ENCODE measurements at regions not wholly inside any gene's neighbourhood (a gene's known extent, or its start where the extent isn't known, plus 50 kb on each side); places are given as distances from the start of the nearest gene placed in this dataset.

DNA sequence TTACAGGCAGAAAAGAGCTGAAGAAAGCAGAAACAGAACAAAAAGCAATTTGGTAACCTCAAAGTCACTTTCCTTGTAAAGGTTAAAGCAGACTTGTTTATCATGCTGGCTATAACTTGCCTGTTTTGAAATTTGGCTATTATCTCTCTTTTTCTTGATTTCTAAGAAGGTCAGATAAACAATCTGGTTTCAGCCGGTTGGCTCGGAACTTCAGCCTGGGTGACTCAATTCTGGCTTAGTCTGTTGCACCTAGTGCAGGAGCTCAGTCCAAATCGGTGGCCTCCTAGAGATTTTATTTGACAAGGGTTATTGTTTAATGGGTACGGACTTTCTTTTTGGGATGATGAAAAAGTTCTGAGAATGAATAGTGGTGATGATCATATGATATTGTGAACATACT, 367.1 kb upstream of the B3GAT1 start:
- no peak for DNase-seq
- Histone ChIP-seq H3K4me1 (ENCODE audit: insufficient read depth) (no peaks in the 10 kb centered on the region), H3K4me3 (no peak overlapping the region), H3K36me3 (no peaks in the 10 kb centered on the region), H3K27me3 (no peaks in the 10 kb centered on the region), H3K9me3 (no peaks in the 10 kb centered on the region), H3K27ac (no peak overlapping the region)
- WGBS, 3 donors, result 42 to 70% (median 58%) methylated on average over 4 of the region's 4 CpGs
- intact Hi-C loops (cut with DNase I), result no loop called here
- no peak for TF ChIP-seq CTCF (IDR thresholded peaks at IDR 0.05)
- TF ChIP-seq POLR2A (IDR thresholded peaks at IDR 0.05), result no peak
- no peak for TF ChIP-seq EP300 (IDR thresholded peaks at IDR 0.05)

- no peak for DNase-seq
- WGBS, 3 donors, result 83 to 94% (median 93%) methylated on average over 1 of the region's 1 CpG
- TF ChIP-seq EP300 (IDR thresholded peaks at IDR 0.05), result no peak
- no peak for TF ChIP-seq CTCF (IDR thresholded peaks at IDR 0.05)
- no peak for TF ChIP-seq POLR2A (IDR thresholded peaks at IDR 0.05)
- Histone ChIP-seq H3K4me3 (no peak overlapping the region), H3K27ac (no peak overlapping the region), H3K4me1 (ENCODE audit: insufficient read depth) (no peaks in the 10 kb centered on the region), H3K9me3 (peaks cover 0 to 3% of the 10 kb centered on the region in 2 donors), H3K36me3 (no peaks in the 10 kb centered on the region), H3K27me3 (no peaks in the 10 kb centered on the region)
- intact Hi-C loops (cut with DNase I), result no loop called here
Measured at GRCh38 chr11:134768463-134768862, 356.4 kb upstream of the B3GAT1 start.

DNA sequence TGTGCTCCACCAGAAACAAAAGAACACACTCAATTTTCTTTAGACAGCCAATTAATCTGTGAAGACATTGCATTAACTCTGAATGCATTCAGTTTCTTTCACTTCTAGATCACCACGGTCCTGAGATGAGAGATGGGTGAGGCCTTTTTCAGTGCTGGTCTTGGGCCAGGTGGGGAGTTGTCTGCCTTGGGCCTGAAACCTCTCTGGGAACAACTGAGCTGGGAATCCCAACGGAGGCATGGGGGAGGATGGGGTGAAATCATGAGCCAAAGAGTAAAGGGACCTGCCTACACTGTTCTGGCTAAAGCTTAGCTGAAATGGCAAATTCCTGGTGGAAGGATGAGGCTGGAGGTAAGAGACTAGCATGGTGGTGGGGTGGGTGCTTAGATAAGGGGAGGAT, 353.5 kb upstream of the B3GAT1 start:
- no peaks in the 10 kb centered on the region for H3K27me3 ChIP-seq
- no peaks in the 10 kb centered on the region for H3K4me1 ChIP-seq (ENCODE audit: insufficient read depth)
- no peak overlapping the region for H3K27ac ChIP-seq
- H3K4me3 ChIP-seq, result no peak overlapping the region
- TF ChIP-seq CTCF (IDR thresholded peaks at IDR 0.05), result no peak
- TF ChIP-seq POLR2A (IDR thresholded peaks at IDR 0.05), result no peak
- TF ChIP-seq EP300 (IDR thresholded peaks at IDR 0.05), result no peak
- intact Hi-C loops (cut with DNase I), result no loop called here
- H3K9me3 ChIP-seq, result peaks cover 0 to 3% of the 10 kb centered on the region in 2 donors
- DNase-seq, result no peak
- 26 to 41% (median 33%) methylated on average over 2 of the region's 2 CpGs for WGBS, 3 donors
- no peaks in the 10 kb centered on the region for H3K36me3 ChIP-seq

GRCh38 chr11:134764966-134765365, 352.9 kb upstream of the B3GAT1 start:
- intact Hi-C loops (cut with DNase I), result no loop called here
- Histone ChIP-seq H3K27ac (no peak overlapping the region), H3K9me3 (peaks cover 0 to 3% of the 10 kb centered on the region in 2 donors), H3K27me3 (no peaks in the 10 kb centered on the region), H3K4me3 (no peak overlapping the region), H3K36me3 (no peaks in the 10 kb centered on the region), H3K4me1 (ENCODE audit: insufficient read depth) (no peaks in the 10 kb centered on the region)
- no peak for TF ChIP-seq CTCF (IDR thresholded peaks at IDR 0.05)
- no peak for TF ChIP-seq EP300 (IDR thresholded peaks at IDR 0.05)
- TF ChIP-seq POLR2A (IDR thresholded peaks at IDR 0.05), result no peak
- DNase-seq, result no peak
- 72 to 84% (median 75%) methylated on average over 4 of the region's 4 CpGs for WGBS, 3 donors

- 62 to 77% (median 72%) methylated on average over 8 of the region's 8 CpGs for WGBS, 3 donors
- no peaks in the 10 kb centered on the region for H3K4me1 ChIP-seq (ENCODE audit: insufficient read depth)
- no peak overlapping the region for H3K4me3 ChIP-seq
- intact Hi-C loops (cut with DNase I), result no loop called here
- peaks cover 0 to 3% of the 10 kb centered on the region in 2 donors for H3K9me3 ChIP-seq
- H3K27me3 ChIP-seq, result no peaks in the 10 kb centered on the region
- no peak for DNase-seq
- H3K27ac ChIP-seq, result no peak overlapping the region
- TF ChIP-seq POLR2A (IDR thresholded peaks at IDR 0.05) (no peak), CTCF (IDR thresholded peaks at IDR 0.05) (no peak), EP300 (IDR thresholded peaks at IDR 0.05) (no peak)
- H3K36me3 ChIP-seq, result no peaks in the 10 kb centered on the region
Measured at GRCh38 chr11:134764367-134764766, 352.3 kb upstream of the B3GAT1 start.
